GM10248 (cell line): ENCODE measurements at regions not wholly inside any gene's neighbourhood (a gene's known extent, or its start where the extent isn't known, plus 50 kb on each side); places are given as distances from the start of the nearest gene placed in this dataset.

Experiments used
- CTCF ChIA-PET: fragments of 300-600 bp; sonication (Branson Sonifier 250); formaldehyde crosslinking; extraction: SDS; loops from one replicate; lab custom pipeline; 2021; ENCODE audit warnings: antibody characterized with exemption; lab: Yijun Ruan, JAX
- POLR2A ChIA-PET: fragments of 350-650 bp; sonication (Branson Sonifier 250); formaldehyde crosslinking; extraction: SDS; loops from one replicate; lab custom pipeline; 2020; ENCODE audit warnings: antibody characterized with exemption; lab: Yijun Ruan, JAX
- DNase-seq: peaks from one replicate; pipeline ENCODE4 v3.0.0; 2012; ENCODE audit errors: extremely low spot score
- TF ChIP-seq, protein P1 (sequence below): IDR thresholded peaks from 2 replicates; pipeline ENCODE4 v1.5.1; 2012; ENCODE audit warnings: mild to moderate bottlenecking, low read depth; ENCODE audit errors: extremely low read depth, missing control alignments, control extremely low read depth

DNA sequence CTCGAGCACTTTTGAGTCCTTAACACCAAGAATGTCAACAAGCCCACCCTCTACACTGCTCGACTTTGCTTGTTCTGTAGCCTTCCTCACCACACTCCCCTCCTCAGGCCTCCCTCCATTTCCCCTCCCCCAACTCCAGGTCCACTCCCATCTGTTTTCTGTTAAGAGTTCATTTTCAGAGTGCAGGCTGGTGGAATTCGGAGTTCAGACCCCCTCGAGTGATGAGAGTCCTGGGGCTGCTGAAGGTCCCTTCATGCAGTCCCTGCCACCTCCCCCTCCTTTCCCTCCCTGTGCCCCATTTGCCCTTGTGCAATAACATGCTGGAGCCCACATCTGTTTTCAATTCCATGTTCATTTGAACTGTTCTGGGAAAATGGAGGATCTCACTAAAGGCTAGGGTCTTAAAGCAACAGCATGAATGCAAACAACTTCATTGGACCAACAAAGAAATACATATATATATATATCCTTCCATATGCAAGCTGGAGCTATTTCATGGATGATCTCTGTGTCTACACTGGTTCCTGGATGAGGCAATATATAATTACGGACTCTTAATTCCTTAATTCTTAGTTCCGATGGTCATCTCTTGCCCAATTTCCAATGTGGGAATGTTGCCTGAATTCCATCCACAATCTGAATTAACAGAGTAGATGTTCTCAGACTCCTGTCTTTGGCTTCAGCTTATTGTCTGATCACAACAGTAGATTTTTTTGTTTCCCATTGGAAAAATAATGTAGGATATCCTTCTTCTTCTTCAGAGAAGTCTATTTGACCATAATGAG, 340.4 kb downstream of the ETS1 start:
- DNase-seq: no peak
- ChIA-PET CTCF (no interaction called here), POLR2A (no interaction called here)
- TF ChIP-seq, protein P1, sequence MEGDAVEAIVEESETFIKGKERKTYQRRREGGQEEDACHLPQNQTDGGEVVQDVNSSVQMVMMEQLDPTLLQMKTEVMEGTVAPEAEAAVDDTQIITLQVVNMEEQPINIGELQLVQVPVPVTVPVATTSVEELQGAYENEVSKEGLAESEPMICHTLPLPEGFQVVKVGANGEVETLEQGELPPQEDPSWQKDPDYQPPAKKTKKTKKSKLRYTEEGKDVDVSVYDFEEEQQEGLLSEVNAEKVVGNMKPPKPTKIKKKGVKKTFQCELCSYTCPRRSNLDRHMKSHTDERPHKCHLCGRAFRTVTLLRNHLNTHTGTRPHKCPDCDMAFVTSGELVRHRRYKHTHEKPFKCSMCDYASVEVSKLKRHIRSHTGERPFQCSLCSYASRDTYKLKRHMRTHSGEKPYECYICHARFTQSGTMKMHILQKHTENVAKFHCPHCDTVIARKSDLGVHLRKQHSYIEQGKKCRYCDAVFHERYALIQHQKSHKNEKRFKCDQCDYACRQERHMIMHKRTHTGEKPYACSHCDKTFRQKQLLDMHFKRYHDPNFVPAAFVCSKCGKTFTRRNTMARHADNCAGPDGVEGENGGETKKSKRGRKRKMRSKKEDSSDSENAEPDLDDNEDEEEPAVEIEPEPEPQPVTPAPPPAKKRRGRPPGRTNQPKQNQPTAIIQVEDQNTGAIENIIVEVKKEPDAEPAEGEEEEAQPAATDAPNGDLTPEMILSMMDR: no peak

DNA sequence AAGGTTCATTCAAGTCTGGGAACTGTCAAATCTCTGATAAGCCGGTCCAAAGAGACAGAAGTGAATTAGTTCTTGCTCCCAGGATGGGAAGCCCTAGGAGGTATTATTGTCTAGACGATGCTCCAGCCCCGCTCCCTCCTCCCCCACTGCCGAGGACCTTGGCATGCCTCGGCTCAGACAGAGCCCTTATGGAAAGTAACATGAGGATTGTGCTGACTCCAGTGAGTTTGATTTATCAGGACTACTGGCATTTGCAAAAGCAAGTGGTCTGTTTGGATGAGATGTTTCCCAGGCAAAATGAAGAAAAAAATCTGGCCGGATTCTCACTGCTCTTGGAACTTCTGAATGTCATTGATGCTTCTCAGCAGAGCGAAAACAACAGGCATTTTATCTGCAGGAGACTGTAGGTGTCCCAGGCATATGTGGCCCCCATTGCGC, 341.0 kb downstream of the ETS1 start:
- DNase-seq: no peak
- TF ChIP-seq, protein P1: no peak
- ChIA-PET CTCF (no interaction called here), POLR2A (no interaction called here)

DNA sequence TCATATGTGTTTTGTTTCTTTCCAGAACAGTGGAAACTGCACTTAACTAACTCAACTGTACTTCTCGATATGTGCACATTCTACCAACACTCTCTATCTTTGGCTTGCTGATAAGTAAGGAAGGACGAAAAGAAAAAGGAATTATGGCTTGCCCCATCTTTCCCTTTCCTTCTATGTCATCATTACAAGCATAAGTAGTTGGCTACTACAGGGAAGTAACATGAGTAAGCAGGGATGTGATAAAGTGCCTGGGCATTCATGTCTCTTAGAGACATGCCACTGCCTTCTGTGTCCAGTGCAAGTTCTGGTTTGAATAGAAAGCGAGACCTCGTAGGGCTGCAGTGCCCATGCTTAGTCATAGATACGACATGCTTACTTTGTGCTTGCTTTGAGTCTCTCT, 342.5 kb downstream of the ETS1 start:
- POLR2A ChIA-PET: no interaction called here
- CTCF ChIA-PET: interaction anchor here (1.6 kb wide), 1 partner anchor 87 kb away, joined by 3 read pairs; no protein-coding TSS in a partner anchor
- TF ChIP-seq, protein P1: no peak
- no peak for DNase-seq

DNA sequence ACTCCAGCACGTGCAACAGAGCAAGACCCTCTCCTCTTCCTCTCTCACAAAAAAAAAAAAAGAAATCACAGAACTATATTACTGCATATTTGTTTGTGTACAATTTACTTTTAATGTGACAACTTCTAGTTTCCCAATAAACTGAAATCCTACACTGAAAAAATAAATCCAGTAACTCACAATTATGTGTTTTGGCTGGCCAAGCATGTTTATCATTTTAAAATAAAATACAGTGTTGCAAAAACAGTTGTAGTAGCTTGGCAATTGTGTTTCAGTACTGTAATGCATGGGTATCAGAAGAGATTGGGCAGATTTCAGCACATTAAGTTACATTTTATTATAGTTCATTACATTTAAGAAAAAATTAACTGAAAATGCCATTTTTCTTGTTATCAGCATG, 344.9 kb downstream of the ETS1 start:
- ChIA-PET CTCF (interaction anchor here (1.1 kb wide), 1 partner anchor 10 kb away, joined by 3 read pairs; no protein-coding TSS in a partner anchor), POLR2A (no interaction called here)
- TF ChIP-seq, protein P1: no peak
- no peak for DNase-seq

DNA sequence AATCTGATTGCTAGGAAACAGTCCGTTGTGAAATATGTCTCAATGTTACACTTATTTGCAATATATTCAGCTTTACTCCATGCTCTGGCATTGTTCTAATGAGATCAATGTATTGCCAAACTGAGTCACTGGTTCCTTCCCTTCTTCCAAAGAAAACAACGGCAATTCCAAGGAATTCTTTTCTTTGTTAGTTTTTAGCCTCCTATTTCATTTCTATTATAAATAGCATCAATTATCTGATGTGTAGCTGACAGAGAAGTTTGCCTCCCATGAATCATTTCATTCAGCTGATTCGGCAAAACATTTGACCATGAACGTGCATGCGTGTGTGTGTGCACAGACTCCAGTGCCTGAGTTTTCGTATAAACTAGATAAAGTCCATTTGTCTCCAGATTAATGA, 346.8 kb downstream of the ETS1 start:
- DNase-seq: no peak
- TF ChIP-seq, protein P1: no peak
- POLR2A ChIA-PET: no interaction called here
- CTCF ChIA-PET: no interaction called here

DNA sequence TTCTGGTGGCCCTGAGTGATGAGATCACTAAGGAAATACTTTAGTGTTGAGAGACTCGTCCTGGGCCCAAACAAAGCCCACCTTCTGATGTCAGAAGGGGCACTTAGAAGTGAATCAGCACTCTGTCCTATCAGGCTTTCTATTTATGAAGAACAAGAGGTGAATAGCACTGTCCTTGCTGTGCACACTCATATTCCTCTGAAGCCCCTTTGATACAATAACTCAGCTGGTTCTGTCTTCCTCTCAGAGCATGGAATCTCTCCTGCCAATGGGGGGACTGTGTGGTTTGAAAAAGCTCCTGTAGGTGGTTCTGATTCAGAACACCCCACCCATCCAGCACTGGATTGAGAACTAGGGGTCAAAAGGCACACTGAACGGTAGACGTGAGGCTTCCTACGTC, 348.1 kb downstream of the ETS1 start:
- POLR2A ChIA-PET: no interaction called here
- CTCF ChIA-PET: no interaction called here
- TF ChIP-seq, protein P1: no peak
- no peak for DNase-seq
